Activated B cell treated with CpG ODN at 0.5 μM for 24 hours (primary cell): ENCODE measurements at regions not wholly inside any gene's neighbourhood (a gene's known extent, or its start where the extent isn't known, plus 50 kb on each side); places are given as distances from the start of the nearest gene placed in this dataset.

Source experiments
- ATAC-seq: fragments of 200-7000 bp; cut with Tn5 transposase; one replicate; pipeline ENCODE4 v1.10.0; 2021; ENCODE audit warnings: low read depth, mild to moderate bottlenecking, moderate library complexity
- CTCF ChIA-PET: fragments of 350-600 bp; sonication (Branson Sonifier 250); formaldehyde crosslinking; loops from one replicate; lab custom pipeline; 2021; ENCODE audit warnings: antibody characterized with exemption; lab: Charles Lee
- POLR2A ChIA-PET: fragments of 350-600 bp; sonication (Branson Sonifier 250); formaldehyde crosslinking; loops from one replicate; lab custom pipeline; 2021; ENCODE audit warnings: antibody characterized with exemption; lab: Charles Lee
- DNase-seq: peaks from one replicate; pipeline ENCODE4 v3.0.0; 2022
- H3K27ac Mint-ChIP-seq: one replicate; pipeline ENCODE4 v1.8.0; 2020; ENCODE audit warnings: mixed read lengths
- H3K27me3 Mint-ChIP-seq: one replicate; pipeline ENCODE4 v1.8.0; 2021; ENCODE audit warnings: mixed read lengths
- H3K36me3 Mint-ChIP-seq: one replicate; pipeline ENCODE4 v1.8.0; 2021; ENCODE audit warnings: low read depth, mixed read lengths
- H3K4me1 Mint-ChIP-seq: one replicate; pipeline ENCODE4 v1.8.0; 2021; ENCODE audit warnings: mixed read lengths
- H3K4me3 Mint-ChIP-seq: one replicate; pipeline ENCODE4 v1.8.0; 2020; ENCODE audit warnings: mild to moderate bottlenecking, mixed read lengths
- H3K9me3 Mint-ChIP-seq: one replicate; pipeline ENCODE4 v1.8.0; 2020; ENCODE audit warnings: mixed read lengths
- intact Hi-C: fragments of 100-400 bp; cut with micrococcal nuclease; formaldehyde crosslinking; loops from one replicate; pipeline ENCODE4 v1.15.1; 2024
- TF ChIP-seq, protein P1 (sequence below): fragments of 200-600 bp; IDR thresholded peaks from one replicate; pipeline ENCODE4 v1.8.0; 2022; ENCODE audit warnings: antibody characterized with exemption, mild to moderate bottlenecking

DNA sequence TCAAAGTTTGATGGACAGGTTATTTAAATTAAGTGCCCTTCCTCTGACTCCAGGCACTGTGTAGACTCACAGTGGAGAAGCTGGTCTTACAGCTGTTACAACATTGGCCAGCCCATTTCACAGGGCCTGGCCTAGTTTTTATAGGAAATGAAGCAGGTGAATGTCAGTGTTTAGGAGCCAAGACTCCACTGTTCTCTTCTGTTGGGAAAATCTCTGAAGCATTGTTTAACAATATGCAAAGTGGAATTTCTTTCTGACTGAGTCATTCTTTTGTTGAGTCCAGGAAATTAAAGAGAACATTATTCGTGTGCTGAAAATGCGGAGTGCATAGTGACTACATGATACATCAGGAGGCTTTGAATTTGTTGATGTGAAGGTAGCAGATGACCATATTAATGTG is 64.7 kb downstream of the ARRDC4 start:
- no peak for ATAC-seq
- TF ChIP-seq, protein P1, sequence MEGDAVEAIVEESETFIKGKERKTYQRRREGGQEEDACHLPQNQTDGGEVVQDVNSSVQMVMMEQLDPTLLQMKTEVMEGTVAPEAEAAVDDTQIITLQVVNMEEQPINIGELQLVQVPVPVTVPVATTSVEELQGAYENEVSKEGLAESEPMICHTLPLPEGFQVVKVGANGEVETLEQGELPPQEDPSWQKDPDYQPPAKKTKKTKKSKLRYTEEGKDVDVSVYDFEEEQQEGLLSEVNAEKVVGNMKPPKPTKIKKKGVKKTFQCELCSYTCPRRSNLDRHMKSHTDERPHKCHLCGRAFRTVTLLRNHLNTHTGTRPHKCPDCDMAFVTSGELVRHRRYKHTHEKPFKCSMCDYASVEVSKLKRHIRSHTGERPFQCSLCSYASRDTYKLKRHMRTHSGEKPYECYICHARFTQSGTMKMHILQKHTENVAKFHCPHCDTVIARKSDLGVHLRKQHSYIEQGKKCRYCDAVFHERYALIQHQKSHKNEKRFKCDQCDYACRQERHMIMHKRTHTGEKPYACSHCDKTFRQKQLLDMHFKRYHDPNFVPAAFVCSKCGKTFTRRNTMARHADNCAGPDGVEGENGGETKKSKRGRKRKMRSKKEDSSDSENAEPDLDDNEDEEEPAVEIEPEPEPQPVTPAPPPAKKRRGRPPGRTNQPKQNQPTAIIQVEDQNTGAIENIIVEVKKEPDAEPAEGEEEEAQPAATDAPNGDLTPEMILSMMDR: no peak
- Mint-ChIP-seq H3K36me3 (no peaks in the 10 kb centered on the region), H3K27me3 (peaks cover 7% of the 10 kb centered on the region), H3K9me3 (peaks cover 10% of the 10 kb centered on the region), H3K4me1 (no peaks in the 10 kb centered on the region), H3K27ac (no peak overlapping the region), H3K4me3 (no peak overlapping the region)
- no peak for DNase-seq
- ChIA-PET CTCF (no interaction called here), POLR2A (no interaction called here)
- intact Hi-C loops: no loop called here

- TF ChIP-seq, protein P1: no peak
- no peak overlapping the region for H3K4me3 Mint-ChIP-seq
- no peaks in the 10 kb centered on the region for H3K36me3 Mint-ChIP-seq
- no peaks in the 10 kb centered on the region for H3K9me3 Mint-ChIP-seq
- intact Hi-C loops: no loop called here
- ATAC-seq (no peak), DNase-seq (no peak)
- CTCF ChIA-PET: no interaction called here
- H3K27ac Mint-ChIP-seq: no peak overlapping the region
- H3K27me3 Mint-ChIP-seq: no peaks in the 10 kb centered on the region
- H3K4me1 Mint-ChIP-seq: no peaks in the 10 kb centered on the region
- POLR2A ChIA-PET: no interaction called here
Measured at GRCh38 chr15:98034731-98035130, 74.2 kb downstream of the ARRDC4 start.

GRCh38 chr15:98035134-98035533 is 74.6 kb downstream of the ARRDC4 start:
- ATAC-seq (no peak), DNase-seq (no peak)
- Mint-ChIP-seq H3K4me3 (no peak overlapping the region), H3K27me3 (no peaks in the 10 kb centered on the region), H3K9me3 (no peaks in the 10 kb centered on the region), H3K27ac (no peak overlapping the region), H3K4me1 (no peaks in the 10 kb centered on the region), H3K36me3 (no peaks in the 10 kb centered on the region)
- ChIA-PET CTCF (no interaction called here), POLR2A (no interaction called here)
- TF ChIP-seq, protein P1: no peak
- intact Hi-C loops: no loop called here

GRCh38 chr15:98035577-98036010 is 75.1 kb downstream of the ARRDC4 start:
- no peak for DNase-seq
- Mint-ChIP-seq H3K4me3 (no peak overlapping the region), H3K4me1 (no peaks in the 10 kb centered on the region), H3K9me3 (no peaks in the 10 kb centered on the region), H3K27me3 (no peaks in the 10 kb centered on the region), H3K36me3 (no peaks in the 10 kb centered on the region), H3K27ac (no peak overlapping the region)
- ATAC-seq: no peak
- ChIA-PET POLR2A (no interaction called here), CTCF (no interaction called here)
- intact Hi-C loops: no loop called here
- TF ChIP-seq, protein P1: no peak

DNA sequence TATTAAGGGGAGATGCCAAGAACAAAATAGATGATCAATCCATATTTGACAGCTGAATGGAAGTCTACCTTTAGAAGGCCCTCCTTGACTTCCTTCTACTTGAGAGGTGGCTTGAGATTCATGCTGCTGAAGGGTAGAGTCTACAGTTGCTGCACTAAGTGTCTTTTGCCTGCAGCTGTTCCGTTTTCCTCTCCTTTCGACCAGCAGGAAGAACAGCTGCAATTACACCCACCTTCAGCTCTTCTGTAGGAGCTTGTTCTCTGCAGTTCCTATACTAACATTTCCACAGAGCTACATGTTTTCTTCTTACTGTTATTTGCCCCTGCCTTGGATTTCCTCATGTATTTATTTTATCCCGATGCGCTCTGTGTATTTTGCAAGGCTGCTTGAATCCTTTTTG is 79.1 kb downstream of the ARRDC4 start:
- DNase-seq (no peak), ATAC-seq (no peak)
- CTCF ChIA-PET: no interaction called here
- H3K9me3 Mint-ChIP-seq: no peaks in the 10 kb centered on the region
- H3K27me3 Mint-ChIP-seq: no peaks in the 10 kb centered on the region
- intact Hi-C loops: no loop called here
- TF ChIP-seq, protein P1: no peak
- POLR2A ChIA-PET: no interaction called here
- no peak overlapping the region for H3K4me3 Mint-ChIP-seq
- no peaks in the 10 kb centered on the region for H3K4me1 Mint-ChIP-seq
- H3K27ac Mint-ChIP-seq: no peak overlapping the region
- H3K36me3 Mint-ChIP-seq: no peaks in the 10 kb centered on the region
